CD4-positive, alpha-beta T cell treated with Interferon gamma for 1 hour (primary cell): ENCODE measurements at regions not wholly inside any gene's neighbourhood (a gene's known extent, or its start where the extent isn't known, plus 50 kb on each side); places are given as distances from the start of the nearest gene placed in this dataset.
"Not testable (repeated sequence)": the region's sequence is repeated elsewhere in the genome, so short reads cannot be mapped to it uniquely, and the experiment has no call there.

Experiments
- DNase-seq: peaks from one replicate; pipeline ENCODE4 v3.0.0-alpha.2; 2020

- not testable (repeated sequence) for DNase-seq
Measured at GRCh38 chr5:174498575-174498974, 225.8 kb upstream of the MSX2 start.

GRCh38 chr5:174500636-174501035, 223.7 kb upstream of the MSX2 start:
- DNase-seq = no peak

GRCh38 chr5:174501461-174502069, 222.8 kb upstream of the MSX2 start:
- no peak for DNase-seq

- no peak for DNase-seq
Measured at GRCh38 chr5:174503086-174503460, 221.3 kb upstream of the MSX2 start.

- no peak for DNase-seq
Measured at GRCh38 chr5:174503461-174504265, 220.7 kb upstream of the MSX2 start.

GRCh38 chr5:174504266-174504726, 220.1 kb upstream of the MSX2 start:
- DNase-seq = no peak

GRCh38 chr5:174505621-174506020, 218.8 kb upstream of the MSX2 start:
- no peak for DNase-seq

- DNase-seq = not testable (repeated sequence)
Measured at GRCh38 chr5:174510782-174511453, 213.5 kb upstream of the MSX2 start.

- DNase-seq = no peak
Measured at GRCh38 chr5:174511714-174512253, 212.6 kb upstream of the MSX2 start.

GRCh38 chr5:174514325-174514724, 210.1 kb upstream of the MSX2 start:
- DNase-seq = no peak

- no peak for DNase-seq
Measured at GRCh38 chr5:174514983-174515394, 209.4 kb upstream of the MSX2 start.

GRCh38 chr5:174516741-174517140, 207.6 kb upstream of the MSX2 start:
- no peak for DNase-seq

GRCh38 chr5:174518512-174518911, 205.9 kb upstream of the MSX2 start:
- no peak for DNase-seq

- no peak for DNase-seq
Measured at GRCh38 chr5:174520420-174521396, 203.7 kb upstream of the MSX2 start.

GRCh38 chr5:174521449-174521848, 202.9 kb upstream of the MSX2 start:
- DNase-seq = no peak

- no peak for DNase-seq
Measured at GRCh38 chr5:174522480-174523260, 201.7 kb upstream of the MSX2 start.

- no peak for DNase-seq
Measured at GRCh38 chr5:174523311-174524071, 200.9 kb upstream of the MSX2 start.

- DNase-seq = no peak
Measured at GRCh38 chr5:174524351-174524750, 200.0 kb upstream of the MSX2 start.

GRCh38 chr5:174526177-174526576, 198.2 kb upstream of the MSX2 start:
- DNase-seq = no peak

GRCh38 chr5:174527916-174528540, 196.4 kb upstream of the MSX2 start:
- DNase-seq = no peak
